IMR-90 (cell line): ENCODE measurements at regions not wholly inside any gene's neighbourhood (a gene's known extent, or its start where the extent isn't known, plus 50 kb on each side); places are given as distances from the start of the nearest gene placed in this dataset.

Source experiments
- ATAC-seq: fragments of 200-7000 bp; cut with Tn5 transposase; 2 replicates; pipeline ENCODE4 v1.9.1; 2020; ENCODE audit warnings: low read depth, mild to moderate bottlenecking, moderate library complexity
- BruUV-seq: library from RNA; stranded (reverse); fragments of 400-500 nt; replicated peaks from 2 replicates; lab custom pipeline; 2021; lab: Mats Ljungman, UMichigan
- CTCF ChIA-PET: fragments of 300-600 bp; formaldehyde crosslinking; extraction: SDS; loops from one replicate; lab custom pipeline; 2021; ENCODE audit warnings: antibody characterized with exemption; lab: Yijun Ruan, JAX
- POLR2A ChIA-PET: fragments of 300-600 bp; sonication (Branson Sonifier 250); formaldehyde crosslinking; loops from one replicate; lab custom pipeline; 2022; ENCODE audit warnings: antibody characterized with exemption; ENCODE audit not compliant: unreplicated experiment; lab: Charles Lee
- DNase-seq: peaks from one replicate; pipeline ENCODE4 v3.0.0; 2013
- H2AFZ ChIP-seq: replicated peaks from 2 replicates; pipeline ENCODE3; 2013; ENCODE audit warnings: low read length, mild to moderate bottlenecking; ENCODE audit not compliant: poor library complexity
- H2AK5ac ChIP-seq: 2 replicates; pipeline ENCODE4 v1.6.1; 2013; ENCODE audit warnings: low read depth, low read length, inconsistent platforms
- H2AK9ac ChIP-seq: replicated peaks from 2 replicates; pipeline ENCODE3; 2013; ENCODE audit warnings: mild to moderate bottlenecking, low read depth, low read length, moderate library complexity; ENCODE audit not compliant: poor library complexity
- H2BK120ac ChIP-seq: 2 replicates; pipeline ENCODE4 v1.6.1; 2013; ENCODE audit warnings: low read depth, low read length, inconsistent platforms
- H2BK15ac ChIP-seq: 3 replicates; pipeline ENCODE4 v1.6.1; 2013; ENCODE audit warnings: low read depth, low read length, inconsistent platforms
- H2BK20ac ChIP-seq: 2 replicates; pipeline ENCODE4 v1.6.1; 2013; ENCODE audit warnings: low read depth, mild to moderate bottlenecking, inconsistent platforms, low read length, moderate library complexity
- H2BK5ac ChIP-seq: 2 replicates; pipeline ENCODE4 v1.6.1; 2013; ENCODE audit warnings: mild to moderate bottlenecking, low read depth, low read length, inconsistent platforms; ENCODE audit not compliant: poor library complexity, severe bottlenecking
- H3K14ac ChIP-seq: replicated peaks from 2 replicates; pipeline ENCODE4 v1.6.1; 2013; ENCODE audit warnings: low read depth, low read length, inconsistent platforms
- H3K18ac ChIP-seq: 2 replicates; pipeline ENCODE4 v1.6.1; 2013; ENCODE audit warnings: low read depth, low read length, control low read depth
- H3K23ac ChIP-seq: 2 replicates; pipeline ENCODE4 v1.6.1; 2013; ENCODE audit warnings: low read depth, low read length, inconsistent platforms
- H3K27ac ChIP-seq: 2 replicates; pipeline ENCODE4 v1.5.1; 2013; ENCODE audit warnings: mild to moderate bottlenecking, control low read depth, low read length; ENCODE audit not compliant: insufficient read depth
- H3K27me3 ChIP-seq: 2 replicates; pipeline ENCODE4 v1.6.1; 2013; ENCODE audit warnings: low read length; ENCODE audit not compliant: control insufficient read depth, insufficient read depth
- H3K36me3 ChIP-seq: 2 replicates; pipeline ENCODE4 v1.6.1; 2013; ENCODE audit warnings: low read length, mixed read lengths; ENCODE audit not compliant: control insufficient read depth, insufficient read depth
- H3K4ac ChIP-seq: 2 replicates; pipeline ENCODE4 v1.6.1; 2013; ENCODE audit warnings: low read depth, low read length, inconsistent platforms
- H3K4me1 ChIP-seq: 2 replicates; pipeline ENCODE4 v1.6.1; 2013; ENCODE audit warnings: low read length, mixed read lengths; ENCODE audit not compliant: control insufficient read depth, insufficient read depth
- H3K4me2 ChIP-seq: 2 replicates; pipeline ENCODE4 v1.6.1; 2013; ENCODE audit warnings: low read depth, mild to moderate bottlenecking, control low read depth, low read length, moderate library complexity
- H3K4me3 ChIP-seq: 2 replicates; pipeline ENCODE4 v1.5.1; 2013; ENCODE audit warnings: low read depth, mild to moderate bottlenecking, control low read depth, low read length, moderate library complexity; ENCODE audit not compliant: insufficient read depth
- H3K56ac ChIP-seq: 2 replicates; pipeline ENCODE4 v1.6.1; 2013; ENCODE audit warnings: low read length, inconsistent platforms; ENCODE audit not compliant: insufficient read depth; ENCODE audit errors: extremely low read depth
- H3K79me1 ChIP-seq, 2 experiments: 2 replicates each; pipeline ENCODE4 v1.6.1; 2013; ENCODE audit warnings: low read length in 2 of 2, inconsistent platforms in 1 of 2, low read depth in 1 of 2
- H3K9ac ChIP-seq: 2 replicates; pipeline ENCODE4 v1.6.1; 2013; ENCODE audit warnings: low read depth, low read length, control low read depth
- H3K9me1 ChIP-seq: 2 replicates; pipeline ENCODE4 v1.6.1; 2013; ENCODE audit warnings: low read length, inconsistent platforms; ENCODE audit not compliant: insufficient read depth
- H3K9me3 ChIP-seq: 2 replicates; pipeline ENCODE4 v1.6.1; 2013; ENCODE audit warnings: low read length; ENCODE audit not compliant: control insufficient read depth, insufficient read depth
- H4K20me1 ChIP-seq: 2 replicates; pipeline ENCODE4 v1.6.1; 2013; ENCODE audit warnings: low read length, inconsistent platforms; ENCODE audit not compliant: insufficient read depth
- H4K5ac ChIP-seq: 2 replicates; pipeline ENCODE4 v1.6.1; 2013; ENCODE audit warnings: mild to moderate bottlenecking, low read depth, low read length, control low read depth
- H4K8ac ChIP-seq, 2 experiments: 2 replicates each; pipeline ENCODE4 v1.6.1; 2013; ENCODE audit warnings: low read depth in 2 of 2, low read length in 2 of 2, control low read depth in 1 of 2, inconsistent platforms in 1 of 2
- H4K91ac ChIP-seq: 2 replicates; pipeline ENCODE4 v1.6.1; 2013; ENCODE audit warnings: low read depth, low read length, inconsistent platforms; ENCODE audit not compliant: insufficient read depth
- CEBPB ChIP-seq: IDR thresholded peaks from 2 replicates; pipeline ENCODE4 v1.6.1; 2012; ENCODE audit warnings: low read depth, low read length, improper control_type of control experiment
- CHD1 ChIP-seq: IDR thresholded peaks from 2 replicates; pipeline ENCODE4 v1.6.1; 2012; ENCODE audit warnings: low read depth, low read length, improper control_type of control experiment
- CTCF ChIP-seq: conservative IDR thresholded peaks from 2 replicates; pipeline ENCODE4 v1.5.1; 2012; ENCODE audit warnings: mild to moderate bottlenecking, low read depth, low read length, improper control_type of control experiment
- ELK1 ChIP-seq: fragments of 150-350 bp; IDR thresholded peaks from 2 replicates; pipeline ENCODE4 v1.6.1; 2016; ENCODE audit warnings: low read depth, mild to moderate bottlenecking, low read length, moderate library complexity, borderline replicate concordance
- MAFK ChIP-seq: IDR thresholded peaks from 2 replicates; pipeline ENCODE4 v1.6.1; 2012; ENCODE audit warnings: low read depth, low read length, improper control_type of control experiment
- MXI1 ChIP-seq: IDR thresholded peaks from 2 replicates; pipeline ENCODE4 v1.6.1; 2012; ENCODE audit warnings: low read depth, mild to moderate bottlenecking, low read length, moderate library complexity, borderline replicate concordance
- NFE2L2 ChIP-seq: fragments of 150-350 bp; IDR thresholded peaks from 2 replicates; pipeline ENCODE4 v1.6.1; 2016; ENCODE audit warnings: low read depth, mild to moderate bottlenecking, low read length
- POLR2A ChIP-seq: IDR thresholded peaks from 2 replicates; pipeline ENCODE4 v1.6.1; 2012; ENCODE audit warnings: mild to moderate bottlenecking, low read depth, low read length
- RAD21 ChIP-seq: IDR thresholded peaks from 2 replicates; pipeline ENCODE4 v1.6.1; 2012; ENCODE audit warnings: low read length, improper control_type of control experiment
- RFX5 ChIP-seq: IDR thresholded peaks from 2 replicates; pipeline ENCODE4 v1.8.0; 2012; ENCODE audit warnings: low read depth, mild to moderate bottlenecking, low read length, moderate library complexity
- WGBS, 2 experiments: methylation state at CpG; one replicate each; pipeline versions ENCODE4 v1.1.5 to v1.1.7; 2013; ENCODE audit warnings: missing lambda C conversion rate in 2 of 2; ENCODE audit not compliant: insufficient read length in 1 of 2; ENCODE audit errors: extremely low coverage in 2 of 2; 5-methylcytosine and 5-hydroxymethylcytosine counted together
- dilution Hi-C: fragments of 300-500 bp; cut with HindIII; formaldehyde crosslinking; loops from one replicate; pipeline ENCODE4 v1.14.3; 2018; ENCODE audit warnings: low sequenced_read_pairs; ENCODE audit not compliant: unreplicated experiment
- in situ Hi-C: fragments of 300-500 bp; cut with MboI; formaldehyde crosslinking; loops from 3 replicates; pipeline ENCODE4 v1.14.3; 2019; ENCODE audit warnings: low sequenced_read_pairs, inconsistent platforms, mixed read lengths
- intact Hi-C: fragments of 100-400 bp; cut with micrococcal nuclease; formaldehyde crosslinking; loops from 2 replicates; pipeline ENCODE4 v1.10.0; 2022

GRCh38 chr9:38326122-38326521, 66.4 kb upstream of the ALDH1B1 start:
- Histone ChIP-seq H3K36me3 (no peaks in the 10 kb centered on the region), H3K4me3 (no peak overlapping the region), H3K79me1 (no peaks in the 10 kb centered on the region), H3K9me1 (no peaks in the 10 kb centered on the region), H3K18ac (no peak overlapping the region), H3K9me3 (no peaks in the 10 kb centered on the region), H3K56ac (no peak overlapping the region), H3K4me1 (no peaks in the 10 kb centered on the region), H2BK5ac (no peak overlapping the region), H3K27ac (no peak overlapping the region), H3K4me2 (no peak overlapping the region), H2AFZ (no peak overlapping the region), H4K8ac (no peak overlapping the region), H4K91ac (no peak overlapping the region), H3K4ac (no peak overlapping the region), H3K14ac (no peak overlapping the region), H3K27me3 (peaks cover 22% of the 10 kb centered on the region), H2AK9ac (no peak overlapping the region), H4K20me1 (no peaks in the 10 kb centered on the region), H2BK120ac (no peak overlapping the region), H4K5ac (no peak overlapping the region), H3K23ac (no peak overlapping the region), H2BK15ac (no peak overlapping the region), H2AK5ac (no peak overlapping the region), H2BK20ac (no peak overlapping the region), H3K9ac (no peak overlapping the region)
- ATAC-seq (no peak), DNase-seq (no peak)
- TF ChIP-seq NFE2L2 (no peak), RFX5 (no peak), ELK1 (no peak), MXI1 (no peak), RAD21 (no peak), CEBPB (no peak), CHD1 (no peak), MAFK (no peak), CTCF (no peak), POLR2A (no peak)
- ChIA-PET CTCF (no interaction called here), POLR2A (no interaction called here)
- in situ Hi-C loops = loop anchor here (10.0 kb wide), 1 partner anchor 61 kb away; no protein-coding TSS in a partner anchor
- BruUV-seq = no TSS peak
- no CpG with 5 or more reads among the region's 4 CpGs for WGBS, 2 experiments
- dilution Hi-C loops = no loop called here
- intact Hi-C loops = no loop called here
